GM12892 (cell line): ENCODE measurements at regions not wholly inside any gene's neighbourhood (a gene's known extent, or its start where the extent isn't known, plus 50 kb on each side); places are given as distances from the start of the nearest gene placed in this dataset.

Experiments used
- DNase-seq: peaks from one replicate; pipeline ENCODE4 v3.0.0; 2011; ENCODE audit not compliant: insufficient read length
- FAIRE-seq: peaks from 2 replicates; lab custom pipeline; 2011; peaks lifted over from hg19 to GRCh38; lab: Jason Lieb, UNC
- POLR2A ChIP-seq: IDR thresholded peaks from 2 replicates; pipeline ENCODE4 v1.6.1; 2011; ENCODE audit warnings: low read depth, low read length, control low read depth
- POLR2AphosphoS5 ChIP-seq: IDR thresholded peaks from 2 replicates; pipeline ENCODE4 v1.6.1; 2011; ENCODE audit warnings: low read depth, low read length, control low read depth
- TAF1 ChIP-seq: IDR thresholded peaks from 2 replicates; pipeline ENCODE4 v1.6.1; 2011; ENCODE audit warnings: low read depth, mild to moderate bottlenecking, control low read depth, low read length, borderline replicate concordance

- TF ChIP-seq POLR2AphosphoS5 = no peak
- TF ChIP-seq POLR2A = no peak
- TF ChIP-seq TAF1 = no peak
- FAIRE-seq = no peak
- no peak for DNase-seq
These were observed 141.4 kb upstream of the PIEZO2 start for GRCh38 chr18:11290786-11291185.

GRCh38 chr18:11289248-11289647 lies 139.9 kb upstream of the PIEZO2 start:
- DNase-seq = no peak
- no peak for FAIRE-seq
- no peak for TF ChIP-seq POLR2A
- TF ChIP-seq TAF1 = no peak
- no peak for TF ChIP-seq POLR2AphosphoS5

- no peak for TF ChIP-seq POLR2A
- TF ChIP-seq POLR2AphosphoS5 = no peak
- no peak for TF ChIP-seq TAF1
- DNase-seq = no peak
- no peak for FAIRE-seq
These were observed 139.0 kb upstream of the PIEZO2 start for GRCh38 chr18:11288401-11288800.

- DNase-seq = no peak
- FAIRE-seq = no peak
- no peak for TF ChIP-seq TAF1
- TF ChIP-seq POLR2A = no peak
- TF ChIP-seq POLR2AphosphoS5 = no peak
These were observed 137.1 kb upstream of the PIEZO2 start for GRCh38 chr18:11286431-11286830.

- FAIRE-seq (no peak), DNase-seq (no peak)
These were observed 135.4 kb upstream of the PIEZO2 start for GRCh38 chr18:11284811-11285210.

GRCh38 chr18:11284349-11284748 lies 135.0 kb upstream of the PIEZO2 start:
- no peak for DNase-seq
- FAIRE-seq = no peak
- TF ChIP-seq TAF1 (no peak), POLR2AphosphoS5 (no peak), POLR2A (no peak)

More at GRCh38 chr18:11284811-11285210, 135.4 kb upstream of the PIEZO2 start:
- TF ChIP-seq POLR2AphosphoS5 (no peak), POLR2A (no peak), TAF1 (no peak)

- no peak for DNase-seq
- no peak for FAIRE-seq
- TF ChIP-seq POLR2A = no peak
These were observed 134.3 kb upstream of the PIEZO2 start for GRCh38 chr18:11283479-11284161.

GRCh38 chr18:11279461-11279860 lies 130.1 kb upstream of the PIEZO2 start:
- no peak for DNase-seq
- no peak for FAIRE-seq
- TF ChIP-seq TAF1 (no peak), POLR2AphosphoS5 (no peak), POLR2A (no peak)

- FAIRE-seq (no peak), DNase-seq (no peak)
- no peak for TF ChIP-seq POLR2AphosphoS5
- no peak for TF ChIP-seq TAF1
- no peak for TF ChIP-seq POLR2A
These were observed 127.3 kb upstream of the PIEZO2 start for GRCh38 chr18:11276678-11277077.

GRCh38 chr18:11274144-11274794 lies 124.9 kb upstream of the PIEZO2 start:
- TF ChIP-seq POLR2AphosphoS5 (no peak), TAF1 (no peak), POLR2A (no peak)
- no peak for DNase-seq
- no peak for FAIRE-seq

GRCh38 chr18:11272516-11272915 lies 123.1 kb upstream of the PIEZO2 start:
- no peak for FAIRE-seq
- no peak for DNase-seq
- TF ChIP-seq POLR2AphosphoS5 (no peak), TAF1 (no peak), POLR2A (no peak)

GRCh38 chr18:11271954-11272353 lies 122.6 kb upstream of the PIEZO2 start:
- no peak for TF ChIP-seq POLR2AphosphoS5
- no peak for TF ChIP-seq TAF1
- TF ChIP-seq POLR2A = no peak
- FAIRE-seq = no peak
- DNase-seq = no peak

- TF ChIP-seq POLR2A (no peak), TAF1 (no peak), POLR2AphosphoS5 (no peak)
- FAIRE-seq (no peak), DNase-seq (no peak)
These were observed 119.9 kb upstream of the PIEZO2 start for GRCh38 chr18:11269257-11269656.
